AG04449 (cell line): ENCODE measurements at regions not wholly inside any gene's neighbourhood (a gene's known extent, or its start where the extent isn't known, plus 50 kb on each side); places are given as distances from the start of the nearest gene placed in this dataset.

Source experiments
- CTCF ChIA-PET: fragments of 350-600 bp; formaldehyde crosslinking; extraction: SDS; loops from one replicate; lab custom pipeline; 2021; ENCODE audit warnings: antibody characterized with exemption; lab: Yijun Ruan, JAX
- POLR2A ChIA-PET: fragments of 400-600, 350-600 bp; formaldehyde crosslinking; extraction: SDS; loops from one replicate; lab custom pipeline; 2020; ENCODE audit warnings: antibody characterized with exemption, inconsistent platforms; lab: Yijun Ruan, JAX
- DNase-seq: peaks from one replicate; pipeline ENCODE4 v3.0.0-alpha.2; 2010; ENCODE audit warnings: low read depth, low spot score
- H3K4me3 ChIP-seq: 2 replicates; pipeline ENCODE4 v1.5.1; 2011; ENCODE audit warnings: low read depth, mild to moderate bottlenecking, control low read depth, low read length
- TF ChIP-seq, protein P1 (sequence below): IDR thresholded peaks from one replicate; pipeline ENCODE4 v1.5.1; 2011; ENCODE audit warnings: mild to moderate bottlenecking, moderate library complexity, low read length, control low read depth, inconsistent platforms; ENCODE audit not compliant: insufficient read depth; ENCODE audit errors: missing control alignments

DNA sequence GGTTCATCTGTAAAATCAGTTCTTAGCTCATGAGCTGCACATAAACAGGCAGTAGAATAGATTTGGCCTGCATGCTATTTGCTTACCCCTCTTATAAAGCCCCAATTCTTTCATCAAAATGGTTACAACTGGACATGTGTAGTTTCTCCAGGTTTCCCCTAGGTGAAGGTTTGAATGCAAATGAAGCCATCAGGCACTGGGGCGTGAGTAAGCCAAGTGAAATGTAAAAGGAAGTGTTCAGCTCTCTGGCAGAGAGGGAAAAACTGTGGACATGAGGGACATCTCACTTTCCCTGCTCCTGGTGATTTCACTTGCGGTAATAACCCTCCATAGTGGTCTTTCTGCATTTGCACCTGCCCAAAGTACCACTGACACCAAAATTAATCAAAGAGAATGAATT, 1402.3 kb upstream of the LRRTM1 start:
- CTCF ChIA-PET = no interaction called here
- TF ChIP-seq, protein P1, sequence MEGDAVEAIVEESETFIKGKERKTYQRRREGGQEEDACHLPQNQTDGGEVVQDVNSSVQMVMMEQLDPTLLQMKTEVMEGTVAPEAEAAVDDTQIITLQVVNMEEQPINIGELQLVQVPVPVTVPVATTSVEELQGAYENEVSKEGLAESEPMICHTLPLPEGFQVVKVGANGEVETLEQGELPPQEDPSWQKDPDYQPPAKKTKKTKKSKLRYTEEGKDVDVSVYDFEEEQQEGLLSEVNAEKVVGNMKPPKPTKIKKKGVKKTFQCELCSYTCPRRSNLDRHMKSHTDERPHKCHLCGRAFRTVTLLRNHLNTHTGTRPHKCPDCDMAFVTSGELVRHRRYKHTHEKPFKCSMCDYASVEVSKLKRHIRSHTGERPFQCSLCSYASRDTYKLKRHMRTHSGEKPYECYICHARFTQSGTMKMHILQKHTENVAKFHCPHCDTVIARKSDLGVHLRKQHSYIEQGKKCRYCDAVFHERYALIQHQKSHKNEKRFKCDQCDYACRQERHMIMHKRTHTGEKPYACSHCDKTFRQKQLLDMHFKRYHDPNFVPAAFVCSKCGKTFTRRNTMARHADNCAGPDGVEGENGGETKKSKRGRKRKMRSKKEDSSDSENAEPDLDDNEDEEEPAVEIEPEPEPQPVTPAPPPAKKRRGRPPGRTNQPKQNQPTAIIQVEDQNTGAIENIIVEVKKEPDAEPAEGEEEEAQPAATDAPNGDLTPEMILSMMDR = no peak
- no peak overlapping the region for H3K4me3 ChIP-seq
- DNase-seq = no peak
- POLR2A ChIA-PET = no interaction called here

DNA sequence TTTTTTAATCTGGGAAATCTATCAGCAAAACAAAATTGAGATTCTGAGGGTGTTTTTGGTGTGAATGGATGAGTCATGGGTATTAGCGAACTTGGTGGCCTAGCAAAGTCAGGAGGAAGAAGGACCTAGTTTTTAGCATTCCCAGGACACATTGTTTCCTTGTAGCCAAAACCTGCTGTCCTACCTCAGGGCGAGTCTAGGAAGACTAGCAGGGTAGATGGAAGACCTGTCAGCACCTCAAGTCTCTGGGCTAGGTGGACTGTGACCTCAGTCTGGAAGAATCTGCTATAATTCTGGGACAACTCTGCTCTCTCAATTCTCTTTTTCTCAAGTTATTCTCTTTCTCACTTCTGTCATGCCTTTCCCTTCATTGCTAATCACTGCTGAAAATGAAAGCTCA, 1399.3 kb upstream of the LRRTM1 start:
- POLR2A ChIA-PET = no interaction called here
- CTCF ChIA-PET = no interaction called here
- DNase-seq = no peak
- no peak overlapping the region for H3K4me3 ChIP-seq
- TF ChIP-seq, protein P1 = no peak

DNA sequence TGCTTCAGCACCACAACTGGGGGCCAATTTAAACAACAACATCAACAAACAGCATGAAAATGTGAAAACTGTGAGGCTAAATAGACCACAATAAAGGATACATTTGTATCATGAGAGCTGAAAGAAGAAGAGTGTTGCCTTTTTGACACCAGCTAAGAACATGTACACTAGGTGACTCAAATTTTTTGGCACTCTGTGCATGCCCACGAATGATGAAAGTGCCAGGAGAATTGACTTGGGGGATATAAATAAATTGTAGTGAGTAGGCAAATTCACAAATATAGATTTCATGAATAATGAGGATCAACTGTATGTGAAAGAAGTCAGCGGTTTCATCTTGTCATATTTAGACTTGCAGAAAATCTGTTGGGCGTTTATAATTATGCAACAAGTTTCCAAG, 1388.0 kb upstream of the LRRTM1 start:
- TF ChIP-seq, protein P1 = no peak
- CTCF ChIA-PET = no interaction called here
- DNase-seq = no peak
- H3K4me3 ChIP-seq = no peak overlapping the region
- POLR2A ChIA-PET = no interaction called here

DNA sequence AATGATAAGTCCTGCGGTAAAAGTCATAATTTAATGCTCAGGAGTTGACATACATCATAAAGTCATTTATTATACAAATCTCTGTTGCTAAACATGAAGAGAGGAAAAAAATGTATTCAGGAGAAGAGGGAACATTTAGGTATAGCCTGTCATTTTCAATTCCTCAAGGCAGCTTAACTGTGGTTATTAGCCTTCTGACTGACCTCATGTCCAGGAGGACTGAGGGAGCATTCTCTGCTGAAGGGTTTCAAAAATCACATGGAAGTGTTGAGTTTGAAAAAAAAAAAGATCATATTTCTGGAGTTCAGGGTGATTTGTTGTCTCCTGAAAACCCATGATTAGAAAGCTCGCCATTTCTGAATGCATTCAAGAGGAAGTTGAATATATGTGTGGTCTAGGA, 1371.1 kb upstream of the LRRTM1 start:
- CTCF ChIA-PET = no interaction called here
- no peak overlapping the region for H3K4me3 ChIP-seq

DNA sequence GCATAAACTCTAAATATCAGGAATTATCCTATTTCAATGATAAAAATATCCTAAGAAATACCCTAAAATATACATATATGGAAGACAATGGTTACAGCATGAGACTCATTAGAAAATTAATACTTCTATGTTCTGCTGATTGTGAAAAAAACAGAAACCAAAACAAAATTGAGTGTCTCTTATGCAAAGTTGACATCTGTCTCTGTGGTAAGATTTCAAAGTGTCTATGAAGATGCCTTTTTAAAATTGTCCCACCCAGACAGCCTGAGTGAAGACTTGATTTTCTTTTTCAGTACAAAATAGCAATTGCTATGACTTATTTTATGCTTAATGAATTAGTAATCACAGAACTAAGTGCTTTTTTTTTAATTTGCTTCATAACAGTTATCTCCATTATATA, 1368.4 kb upstream of the LRRTM1 start:
- no peak for DNase-seq
- TF ChIP-seq, protein P1 = no peak
- ChIA-PET CTCF (no interaction called here), POLR2A (no interaction called here)
- H3K4me3 ChIP-seq = no peak overlapping the region

More for the DNA sequence above, 1371.1 kb upstream of the LRRTM1 start:
- TF ChIP-seq, protein P1 = no peak
- POLR2A ChIA-PET = no interaction called here
- no peak for DNase-seq

DNA sequence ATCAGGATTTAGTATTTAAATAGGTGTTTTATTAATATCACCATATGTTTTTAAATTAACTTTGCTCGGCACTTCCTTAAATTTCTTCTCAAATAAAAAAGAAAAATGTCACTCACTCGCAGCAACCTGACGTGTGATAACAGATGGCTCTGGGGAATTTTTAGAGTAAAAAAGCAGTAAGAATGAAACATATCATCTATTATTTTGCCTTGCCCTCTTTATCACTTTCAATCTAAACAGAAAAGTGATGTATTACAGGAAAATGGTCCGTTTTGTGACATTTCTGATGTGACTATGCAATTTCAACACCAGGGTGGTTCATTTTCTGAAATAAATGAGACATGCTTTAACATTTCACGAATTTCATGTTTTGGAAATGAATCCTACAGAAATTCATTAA, 1368.0 kb upstream of the LRRTM1 start:
- TF ChIP-seq, protein P1 = no peak
- DNase-seq = no peak
- ChIA-PET POLR2A (interaction anchor here (0.7 kb wide), 1 partner anchor 44 kb away, joined by 3 read pairs; no protein-coding TSS in a partner anchor), CTCF (no interaction called here)
- H3K4me3 ChIP-seq = no peak overlapping the region
